B cell (primary cell): ENCODE measurements at regions not wholly inside any gene's neighbourhood (a gene's known extent, or its start where the extent isn't known, plus 50 kb on each side); places are given as distances from the start of the nearest gene placed in this dataset.

Source experiments
- ATAC-seq: fragments of 200-7000 bp; cut with Tn5 transposase; one replicate; pipeline ENCODE4 v1.10.0; 2021; ENCODE audit warnings: low read depth, mild to moderate bottlenecking, moderate number of reproducible peaks, moderate library complexity
- CTCF ChIA-PET: fragments of 350-600 bp; sonication (Branson Sonifier 250); formaldehyde crosslinking; loops from one replicate; lab custom pipeline; 2021; ENCODE audit warnings: antibody characterized with exemption, inconsistent platforms; lab: Charles Lee
- POLR2A ChIA-PET: fragments of 350-600 bp; sonication (Branson Sonifier 250); formaldehyde crosslinking; loops from one replicate; lab custom pipeline; 2021; ENCODE audit warnings: antibody characterized with exemption; lab: Charles Lee
- DNase-seq: peaks from one replicate; pipeline ENCODE4 v3.0.0; 2013
- H2AFZ ChIP-seq: 2 replicates; pipeline ENCODE4 v1.6.1; 2012; ENCODE audit warnings: mild to moderate bottlenecking, low read depth, low read length; ENCODE audit not compliant: insufficient read depth, poor library complexity, severe bottlenecking
- H3K27ac ChIP-seq, 2 donors: 1 replicate in 1 of 2; 2 replicates in 1 of 2; pipeline ENCODE4 v1.5.1; 2012 to 2013; ENCODE audit warnings: low read length in 2 of 2, mild to moderate bottlenecking in 2 of 2, moderate library complexity in 1 of 2
- H3K27me3 ChIP-seq, 4 experiments: fragments of 200-600 bp in 1 of 4; sonication (generic) in 1 of 4; replicated peaks in 1 of 4; 1 replicate in 2 of 4; 2 replicates in 2 of 4; pipeline versions ENCODE4 v1.6.1 to v1.7.0; 2013 to 2016; ENCODE audit warnings: low read length in 3 of 4, mild to moderate bottlenecking in 2 of 4, mixed read lengths in 1 of 4, moderate library complexity in 1 of 4; ENCODE audit not compliant: insufficient read depth in 4 of 4, control insufficient read depth in 3 of 4; ENCODE audit errors: control extremely low read depth in 1 of 4
- H3K36me3 ChIP-seq, 2 experiments: replicated peaks in 1 of 2; 1 replicate in 1 of 2; 2 replicates in 1 of 2; pipeline versions ENCODE4 v1.6.1 to v1.7.1; 2013; ENCODE audit warnings: low read length in 1 of 2; ENCODE audit not compliant: insufficient read depth in 2 of 2, control insufficient read depth in 1 of 2; ENCODE audit errors: control extremely low read depth in 1 of 2, extremely low read depth in 1 of 2
- H3K4me1 ChIP-seq, 2 donors: fragments of 200-600 bp in 1 of 2; sonication (generic) in 1 of 2; 1 replicate in 1 of 2; 2 replicates in 1 of 2; pipeline versions ENCODE4 v1.5.1 to v1.6.1; 2013 to 2017; ENCODE audit warnings: low read length in 2 of 2; ENCODE audit not compliant: control insufficient read depth in 2 of 2, insufficient read depth in 2 of 2
- H3K4me2 ChIP-seq: replicated peaks from 2 replicates; pipeline ENCODE3; 2012; ENCODE audit warnings: mild to moderate bottlenecking, low read depth, low read length; ENCODE audit not compliant: poor library complexity, severe bottlenecking
- H3K4me3 ChIP-seq, 5 experiments: fragments of 200-600 bp in 1 of 5; sonication (generic) in 1 of 5; 1 replicate in 3 of 5; 2 replicates in 2 of 5; pipeline versions ENCODE4 v1.5.1 to v1.7.0; 2011 to 2016; ENCODE audit warnings: low read length in 4 of 5, mild to moderate bottlenecking in 4 of 5, low read depth in 2 of 5, control low read depth in 1 of 5, moderate library complexity in 1 of 5; ENCODE audit not compliant: insufficient read depth in 1 of 5; ENCODE audit errors: control extremely low read depth in 1 of 5, extremely low read depth in 1 of 5
- H3K79me2 ChIP-seq: fragments of 200-600 bp; sonication (generic); one replicate; pipeline ENCODE4 v1.6.0; 2016; ENCODE audit warnings: low read length; ENCODE audit not compliant: control insufficient read depth, insufficient read depth
- H3K9ac ChIP-seq: fragments of 200-600 bp; sonication (generic); 2 replicates; pipeline ENCODE4 v1.6.1; 2017; ENCODE audit warnings: mild to moderate bottlenecking, low read length, moderate library complexity
- H3K9me3 ChIP-seq, 3 donors: one replicate each; pipeline versions ENCODE4 v1.6.1 to v1.7.1; 2013; ENCODE audit warnings: low read length in 2 of 3; ENCODE audit not compliant: control insufficient read depth in 2 of 3, insufficient read depth in 1 of 3; ENCODE audit errors: control extremely low read depth in 1 of 3
- H4K20me1 ChIP-seq: 2 replicates; pipeline ENCODE4 v1.6.0; 2012; ENCODE audit warnings: mild to moderate bottlenecking, low read length; ENCODE audit not compliant: insufficient read depth, control insufficient read depth, poor library complexity, severe bottlenecking
- H3K27ac Mint-ChIP-seq: one replicate; pipeline ENCODE4 v1.8.0; 2021; ENCODE audit warnings: mixed read lengths
- H3K27me3 Mint-ChIP-seq: one replicate; pipeline ENCODE4 v1.8.0; 2021; ENCODE audit warnings: mixed read lengths
- H3K4me1 Mint-ChIP-seq: one replicate; pipeline ENCODE4 v1.8.0; 2021; ENCODE audit warnings: mixed read lengths
- H3K4me3 Mint-ChIP-seq: one replicate; pipeline ENCODE4 v1.8.0; 2021; ENCODE audit warnings: mixed read lengths
- H3K9me3 Mint-ChIP-seq: one replicate; pipeline ENCODE4 v1.8.0; 2022; ENCODE audit warnings: mixed read lengths; ENCODE audit not compliant: insufficient read depth
- CTCF ChIP-seq: fragments of 200-600 bp; IDR thresholded peaks from one replicate; pipeline ENCODE4 v1.8.0; 2022; ENCODE audit warnings: antibody characterized with exemption, mild to moderate bottlenecking
- EZH2 ChIP-seq: IDR thresholded peaks from 2 replicates; pipeline ENCODE4 v1.6.1; 2012; ENCODE audit warnings: borderline replicate concordance, low read depth, mild to moderate bottlenecking, moderate library complexity, low read length; ENCODE audit not compliant: insufficient read depth, poor library complexity, severe bottlenecking
- WGBS: methylation state at CpG from one replicate; pipeline ENCODE4 v1.1.5; 2013; ENCODE audit warnings: missing lambda C conversion rate; ENCODE audit not compliant: insufficient coverage; 5-methylcytosine and 5-hydroxymethylcytosine counted together
- intact Hi-C: fragments of 100-400 bp; cut with micrococcal nuclease; formaldehyde crosslinking; loops from one replicate; pipeline ENCODE4 v1.10.0; 2022

- ChIA-PET POLR2A (no interaction called here), CTCF (no interaction called here)
- Mint-ChIP-seq H3K27me3 (no peaks in the 10 kb centered on the region), H3K4me3 (no peak overlapping the region), H3K9me3 (peaks cover 6% of the 10 kb centered on the region), H3K4me1 (no peaks in the 10 kb centered on the region), H3K27ac (no peak overlapping the region)
- Histone ChIP-seq H3K36me3 (no peaks in the 10 kb centered on the region), H4K20me1 (no peaks in the 10 kb centered on the region), H3K9me3 (no peaks in the 10 kb centered on the region), H3K9ac (no peak overlapping the region), H3K79me2 (no peaks in the 10 kb centered on the region), H3K27ac (no peak overlapping the region), H3K27me3 (no peaks in the 10 kb centered on the region), H3K4me3 (no peak overlapping the region), H3K4me1 (no peaks in the 10 kb centered on the region), H2AFZ (no peak overlapping the region), H3K4me2 (no peak overlapping the region)
- intact Hi-C loops, result no loop called here
- TF ChIP-seq CTCF, result no peak
- TF ChIP-seq EZH2, result no peak
- WGBS, result no CpG with 5 or more reads among the region's 1 CpG
- ATAC-seq (no peak), DNase-seq (no peak)
Observed at GRCh38 chr2:78423631-78424030, 601.9 kb upstream of the REG3G start.

GRCh38 chr2:78427170-78427569 lies 598.3 kb upstream of the REG3G start:
- Histone ChIP-seq H3K27ac (no peak overlapping the region), H2AFZ (no peak overlapping the region), H3K4me1 (no peaks in the 10 kb centered on the region), H3K27me3 (no peaks in the 10 kb centered on the region), H3K36me3 (no peaks in the 10 kb centered on the region), H4K20me1 (no peaks in the 10 kb centered on the region), H3K4me2 (no peak overlapping the region), H3K9ac (no peak overlapping the region), H3K4me3 (no peak overlapping the region), H3K79me2 (no peaks in the 10 kb centered on the region), H3K9me3 (no peaks in the 10 kb centered on the region)
- DNase-seq, result no peak
- Mint-ChIP-seq H3K27ac (no peak overlapping the region), H3K4me3 (no peak overlapping the region), H3K4me1 (no peaks in the 10 kb centered on the region), H3K27me3 (no peaks in the 10 kb centered on the region), H3K9me3 (peaks cover 4% of the 10 kb centered on the region)
- CTCF ChIA-PET, result no interaction called here
- POLR2A ChIA-PET, result no interaction called here
- no peak for ATAC-seq
- intact Hi-C loops, result no loop called here
- TF ChIP-seq EZH2 (no peak), CTCF (no peak)
- 71% methylated on average over 2 of the region's 6 CpGs for WGBS
